Naive thymus-derived CD4-positive, alpha-beta T cell (primary cell): ENCODE measurements at regions not wholly inside any gene's neighbourhood (a gene's known extent, or its start where the extent isn't known, plus 50 kb on each side); places are given as distances from the start of the nearest gene placed in this dataset.

Experiments
- ATAC-seq: fragments of 150-1000 bp; cut with Tn5 transposase; 2 replicates; pipeline ENCODE4 v1.10.0; 2021; ENCODE audit warnings: mild to moderate bottlenecking, moderate library complexity
- CTCF ChIA-PET: fragments of 350-600 bp; sonication (Branson Sonifier 250); formaldehyde crosslinking; loops from one replicate; lab custom pipeline; 2021; ENCODE audit warnings: antibody characterized with exemption; lab: Charles Lee
- POLR2A ChIA-PET: fragments of 350-600 bp; sonication (Branson Sonifier 250); formaldehyde crosslinking; loops from one replicate; lab custom pipeline; 2021; ENCODE audit warnings: antibody characterized with exemption, inconsistent platforms; lab: Charles Lee
- DNase-seq, 9 donors: peaks; one replicate each; pipeline versions ENCODE4 v3.0.0 to v3.0.0-alpha.2; 2020 to 2022; ENCODE audit warnings: mixed read lengths in 1 of 9
- H3K27ac ChIP-seq: one replicate; pipeline ENCODE4 v1.7.0; 2013; ENCODE audit warnings: mild to moderate bottlenecking, low read depth, low read length, moderate library complexity
- H3K27me3 ChIP-seq, 2 donors: one replicate each; pipeline ENCODE4 v1.7.0; 2013; ENCODE audit warnings: low read length in 2 of 2, mild to moderate bottlenecking in 2 of 2, moderate library complexity in 2 of 2; ENCODE audit not compliant: control insufficient read depth in 2 of 2, insufficient read depth in 2 of 2
- H3K36me3 ChIP-seq, 3 experiments: 1 replicate in 2 of 3; 2 replicates in 1 of 3; pipeline ENCODE4 v1.7.0; 2013; ENCODE audit warnings: low read length in 3 of 3, mild to moderate bottlenecking in 3 of 3, moderate library complexity in 1 of 3; ENCODE audit not compliant: insufficient read depth in 3 of 3, control insufficient read depth in 2 of 3
- H3K4me1 ChIP-seq, 2 donors: one replicate each; pipeline ENCODE4 v1.7.0; 2013; ENCODE audit warnings: low read length in 2 of 2, mild to moderate bottlenecking in 2 of 2, moderate library complexity in 1 of 2; ENCODE audit not compliant: control insufficient read depth in 2 of 2, insufficient read depth in 2 of 2
- H3K4me3 ChIP-seq: 2 replicates; pipeline ENCODE4 v1.7.0; 2013; ENCODE audit warnings: mild to moderate bottlenecking, low read length
- H3K9me3 ChIP-seq, 3 experiments: 1 replicate in 2 of 3; 2 replicates in 1 of 3; pipeline ENCODE4 v1.7.0; 2013; ENCODE audit warnings: low read length in 3 of 3; ENCODE audit not compliant: control insufficient read depth in 2 of 3
- H3K27ac Mint-ChIP-seq, 9 donors: one replicate each; pipeline ENCODE4 v1.8.0; 2020 to 2022; ENCODE audit warnings: mixed read lengths in 9 of 9, mild to moderate bottlenecking in 8 of 9, moderate library complexity in 5 of 9, inconsistent platforms in 2 of 9
- H3K27me3 Mint-ChIP-seq, 5 donors: one replicate each; pipeline ENCODE4 v1.8.0; 2021 to 2022; ENCODE audit warnings: mixed read lengths in 5 of 5, mild to moderate bottlenecking in 1 of 5
- H3K36me3 Mint-ChIP-seq, 5 donors: one replicate each; pipeline ENCODE4 v1.8.0; 2020 to 2022; ENCODE audit warnings: mixed read lengths in 5 of 5, mild to moderate bottlenecking in 3 of 5, inconsistent platforms in 1 of 5
- H3K4me1 Mint-ChIP-seq, 7 donors: one replicate each; pipeline ENCODE4 v1.8.0; 2020 to 2022; ENCODE audit warnings: mixed read lengths in 7 of 7, mild to moderate bottlenecking in 3 of 7, inconsistent platforms in 1 of 7
- H3K4me3 Mint-ChIP-seq, 10 donors: one replicate each; pipeline ENCODE4 v1.8.0; 2020 to 2022; ENCODE audit warnings: mild to moderate bottlenecking in 10 of 10, mixed read lengths in 10 of 10, moderate library complexity in 6 of 10, inconsistent platforms in 2 of 10
- H3K9me3 Mint-ChIP-seq, 11 donors: one replicate each; pipeline ENCODE4 v1.8.0; 2020 to 2022; ENCODE audit warnings: mixed read lengths in 11 of 11, mild to moderate bottlenecking in 4 of 11, inconsistent platforms in 1 of 11, moderate library complexity in 1 of 11
- intact Hi-C, 2 donors: fragments of 100-400 bp; cut with micrococcal nuclease; formaldehyde crosslinking; loops; one replicate each; pipeline ENCODE4 v1.15.1; 2023

- no peaks in the 10 kb centered on the region for H3K36me3 Mint-ChIP-seq
- CTCF ChIA-PET: no interaction called here
Measured at GRCh38 chr5:104659497-104659896, 1096.9 kb upstream of the NUDT12 start.

GRCh38 chr5:104652271-104652861 lies 1089.8 kb upstream of the NUDT12 start:
- Histone ChIP-seq H3K27me3 (no peaks in the 10 kb centered on the region), H3K4me3 (no peak overlapping the region), H3K27ac (no peak overlapping the region), H3K9me3 (no peaks in the 10 kb centered on the region), H3K36me3 (no peaks in the 10 kb centered on the region), H3K4me1 (no peaks in the 10 kb centered on the region)
- Mint-ChIP-seq H3K4me3 (no peak overlapping the region), H3K4me1 (no peaks in the 10 kb centered on the region), H3K36me3 (no peaks in the 10 kb centered on the region), H3K27ac (no peak overlapping the region), H3K27me3 (no peaks in the 10 kb centered on the region), H3K9me3 (peaks cover 4 to 24% (median 12%) of the 10 kb centered on the region in 11 donors)
- ChIA-PET CTCF (no interaction called here), POLR2A (no interaction called here)
- ATAC-seq (no peak), DNase-seq (no peak)
- intact Hi-C loops: no loop called here

More at GRCh38 chr5:104659497-104659896, 1096.9 kb upstream of the NUDT12 start:
- H3K4me1 ChIP-seq: no peaks in the 10 kb centered on the region
- no peak overlapping the region for H3K4me3 ChIP-seq
- POLR2A ChIA-PET: no interaction called here
- intact Hi-C loops: no loop called here
- no peaks in the 10 kb centered on the region for H3K27me3 ChIP-seq
- ATAC-seq: no peak
- H3K27me3 Mint-ChIP-seq: no peaks in the 10 kb centered on the region
- no peak overlapping the region for H3K4me3 Mint-ChIP-seq
- no peaks in the 10 kb centered on the region for H3K9me3 ChIP-seq
- no peak for DNase-seq
- H3K4me1 Mint-ChIP-seq: no peaks in the 10 kb centered on the region
- no peak overlapping the region for H3K27ac ChIP-seq
- H3K9me3 Mint-ChIP-seq: peaks cover 0 to 22% (median 8%) of the 10 kb centered on the region in 11 donors
- H3K27ac Mint-ChIP-seq: no peak overlapping the region
- H3K36me3 ChIP-seq: no peaks in the 10 kb centered on the region

- H3K4me1 ChIP-seq: no peaks in the 10 kb centered on the region
- POLR2A ChIA-PET: no interaction called here
- intact Hi-C loops: no loop called here
- H3K27ac Mint-ChIP-seq: no peak overlapping the region
- H3K27ac ChIP-seq: no peak overlapping the region
- no peaks in the 10 kb centered on the region for H3K9me3 ChIP-seq
- no peaks in the 10 kb centered on the region for H3K27me3 Mint-ChIP-seq
- no peaks in the 10 kb centered on the region for H3K4me1 Mint-ChIP-seq
- no peaks in the 10 kb centered on the region for H3K27me3 ChIP-seq
- no peaks in the 10 kb centered on the region for H3K36me3 ChIP-seq
- no peak overlapping the region for H3K4me3 ChIP-seq
- H3K36me3 Mint-ChIP-seq: no peaks in the 10 kb centered on the region
- DNase-seq: no peak
- ATAC-seq: no peak
- CTCF ChIA-PET: interaction anchor here (1.1 kb wide), 1 partner anchor 381 kb away, joined by 3 read pairs; no protein-coding TSS in a partner anchor
- no peak overlapping the region for H3K4me3 Mint-ChIP-seq
- H3K9me3 Mint-ChIP-seq: peaks cover 1 to 17% (median 10%) of the 10 kb centered on the region in 11 donors
Measured at GRCh38 chr5:104650313-104651055, 1087.9 kb upstream of the NUDT12 start.

- no peaks in the 10 kb centered on the region for H3K27me3 ChIP-seq
- no peak overlapping the region for H3K27ac ChIP-seq
- H3K9me3 Mint-ChIP-seq: peaks cover 0 to 8% (median 0%) of the 10 kb centered on the region in 11 donors
- H3K36me3 ChIP-seq: no peaks in the 10 kb centered on the region
- ATAC-seq (no peak), DNase-seq (no peak)
- ChIA-PET CTCF (no interaction called here), POLR2A (no interaction called here)
- no peaks in the 10 kb centered on the region for H3K27me3 Mint-ChIP-seq
- H3K4me3 ChIP-seq: no peak overlapping the region
- H3K27ac Mint-ChIP-seq: no peak overlapping the region
- H3K4me1 ChIP-seq: no peaks in the 10 kb centered on the region
- no peaks in the 10 kb centered on the region for H3K36me3 Mint-ChIP-seq
- H3K4me3 Mint-ChIP-seq: no peak overlapping the region
- no peaks in the 10 kb centered on the region for H3K4me1 Mint-ChIP-seq
- H3K9me3 ChIP-seq: no peaks in the 10 kb centered on the region
- intact Hi-C loops: no loop called here
Measured at GRCh38 chr5:104646416-104646815, 1083.8 kb upstream of the NUDT12 start.

GRCh38 chr5:104643320-104643719 lies 1080.7 kb upstream of the NUDT12 start:
- Histone ChIP-seq H3K4me3 (no peak overlapping the region), H3K27me3 (no peaks in the 10 kb centered on the region), H3K9me3 (no peaks in the 10 kb centered on the region), H3K4me1 (no peaks in the 10 kb centered on the region), H3K36me3 (no peaks in the 10 kb centered on the region), H3K27ac (no peak overlapping the region)
- no peaks in the 10 kb centered on the region for H3K36me3 Mint-ChIP-seq
- H3K9me3 Mint-ChIP-seq: peaks cover 0 to 8% (median 0%) of the 10 kb centered on the region in 11 donors
- ChIA-PET CTCF (no interaction called here), POLR2A (no interaction called here)
- ATAC-seq (no peak), DNase-seq (no peak)
- H3K4me1 Mint-ChIP-seq: no peaks in the 10 kb centered on the region
- intact Hi-C loops: no loop called here
- no peaks in the 10 kb centered on the region for H3K27me3 Mint-ChIP-seq
- no peak overlapping the region for H3K27ac Mint-ChIP-seq
- no peak overlapping the region for H3K4me3 Mint-ChIP-seq

- ATAC-seq (no peak), DNase-seq (no peak)
- intact Hi-C loops: no loop called here
- Mint-ChIP-seq H3K27ac (no peak overlapping the region), H3K9me3 (peaks cover 0 to 9% (median 1%) of the 10 kb centered on the region in 11 donors), H3K27me3 (no peaks in the 10 kb centered on the region), H3K36me3 (no peaks in the 10 kb centered on the region), H3K4me3 (no peak overlapping the region), H3K4me1 (no peaks in the 10 kb centered on the region)
- no peaks in the 10 kb centered on the region for H3K27me3 ChIP-seq
- no peaks in the 10 kb centered on the region for H3K36me3 ChIP-seq
- H3K4me3 ChIP-seq: no peak overlapping the region
- ChIA-PET CTCF (no interaction called here), POLR2A (no interaction called here)
- H3K9me3 ChIP-seq: no peaks in the 10 kb centered on the region
- H3K4me1 ChIP-seq: no peaks in the 10 kb centered on the region
- no peak overlapping the region for H3K27ac ChIP-seq
Measured at GRCh38 chr5:104635227-104635626, 1072.6 kb upstream of the NUDT12 start.

GRCh38 chr5:104628911-104629310 lies 1066.3 kb upstream of the NUDT12 start:
- ChIA-PET CTCF (no interaction called here), POLR2A (no interaction called here)
- no peaks in the 10 kb centered on the region for H3K4me1 Mint-ChIP-seq
- no peaks in the 10 kb centered on the region for H3K4me1 ChIP-seq
- H3K27me3 Mint-ChIP-seq: no peaks in the 10 kb centered on the region
- H3K4me3 ChIP-seq: no peak overlapping the region
- H3K9me3 Mint-ChIP-seq: peaks cover 0 to 22% (median 2%) of the 10 kb centered on the region in 11 donors
- no peak overlapping the region for H3K4me3 Mint-ChIP-seq
- DNase-seq: no peak
- no peaks in the 10 kb centered on the region for H3K9me3 ChIP-seq
- intact Hi-C loops: no loop called here
- no peak overlapping the region for H3K27ac ChIP-seq
- H3K36me3 Mint-ChIP-seq: no peaks in the 10 kb centered on the region
- no peaks in the 10 kb centered on the region for H3K36me3 ChIP-seq
- H3K27ac Mint-ChIP-seq: no peak overlapping the region
- H3K27me3 ChIP-seq: no peaks in the 10 kb centered on the region
- ATAC-seq: no peak
